ENCODE measurements at regions not wholly inside any gene's neighbourhood (a gene's known extent, or its start where the extent isn't known, plus 50 kb on each side); places are given as distances from the start of the nearest gene placed in this dataset.

GRCh38 chr9:108634204-108634603 is 221.6 kb downstream of the ACTL7B start:
- TF ChIP-seq CTCF (IDR thresholded peaks at IDR 0.05) (no peak), POLR2AphosphoS5 (IDR thresholded peaks at IDR 0.05) (no peak), EP300 (IDR thresholded peaks at IDR 0.05; ENCODE audit: low read depth) (no peak)

Measured in transverse colon (tissue), 4 donors.